SK-N-MC (cell line): ENCODE measurements at regions not wholly inside any gene's neighbourhood (a gene's known extent, or its start where the extent isn't known, plus 50 kb on each side); places are given as distances from the start of the nearest gene placed in this dataset.

Experiments
- EZH2 ChIP-seq: fragments of 200-600 bp; sonication (generic); IDR thresholded peaks from one replicate; pipeline ENCODE4 v1.6.1; 2017; ENCODE audit warnings: antibody characterized with exemption
- FOXP2 ChIP-seq: optimal IDR thresholded peaks from 2 replicates; pipeline ENCODE3; 2011; ENCODE audit warnings: mild to moderate bottlenecking, moderate library complexity; ENCODE audit not compliant: insufficient read depth; ENCODE audit errors: extremely low read length, control extremely low read depth
- POLR2AphosphoS5 ChIP-seq: IDR thresholded peaks from 2 replicates; pipeline ENCODE4 v1.6.1; 2012; ENCODE audit warnings: mild to moderate bottlenecking, low read depth, low read length, borderline replicate concordance

DNA sequence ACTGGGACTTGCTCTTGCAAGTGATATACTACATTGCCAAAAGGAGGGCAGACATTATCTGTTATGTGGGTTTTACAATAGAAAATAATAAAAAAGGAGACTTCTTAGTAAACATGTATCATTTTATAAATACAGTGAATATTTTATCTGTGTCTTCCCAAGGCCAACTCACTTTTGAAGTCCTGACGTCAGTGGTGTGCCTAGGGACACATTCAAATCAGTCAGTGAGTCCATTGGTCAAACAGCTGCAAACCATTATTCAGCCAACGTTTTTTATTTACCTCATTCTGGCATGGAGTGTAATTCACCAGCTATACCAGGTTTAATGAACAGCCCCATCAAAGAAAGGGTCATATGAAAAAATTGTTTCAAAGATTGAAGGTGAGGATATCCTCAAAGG is 263.7 kb downstream of the IPMK start:
- TF ChIP-seq POLR2AphosphoS5 (no peak), EZH2 (no peak), FOXP2 (no peak)
